Keratinocyte (primary cell): ENCODE measurements at regions not wholly inside any gene's neighbourhood (a gene's known extent, or its start where the extent isn't known, plus 50 kb on each side); places are given as distances from the start of the nearest gene placed in this dataset.
"Not testable (repeated sequence)": the region's sequence is repeated elsewhere in the genome, so short reads cannot be mapped to it uniquely, and the experiment has no call there.

Experiments
- DNase-seq: peaks from one replicate; pipeline ENCODE4 v3.0.0-alpha.2; 2011; ENCODE audit warnings: low read depth, missing footprints, low spot score
- FAIRE-seq: peaks from 2 replicates; lab custom pipeline; 2011; peaks lifted over from hg19 to GRCh38; lab: Jason Lieb, UNC
- H2AFZ ChIP-seq: 2 replicates; pipeline ENCODE4 v1.6.0; 2012; ENCODE audit warnings: low read length, control low read depth, inconsistent platforms; ENCODE audit not compliant: control insufficient read depth
- H3K27ac ChIP-seq: 2 replicates; pipeline ENCODE4 v1.5.1; 2011; ENCODE audit warnings: low read length; ENCODE audit not compliant: control insufficient read depth, insufficient read depth
- H3K27me3 ChIP-seq: 3 replicates; pipeline ENCODE4 v1.6.0; 2011; ENCODE audit warnings: low read length; ENCODE audit not compliant: control insufficient read depth, insufficient read depth; ENCODE audit errors: extremely low read depth
- H3K36me3 ChIP-seq, 2 experiments: 2 replicates in 1 of 2; 3 replicates in 1 of 2; pipeline ENCODE4 v1.5.1; 2011; ENCODE audit warnings: low read length in 2 of 2, mild to moderate bottlenecking in 1 of 2; ENCODE audit not compliant: control insufficient read depth in 2 of 2, insufficient read depth in 2 of 2; ENCODE audit errors: extremely low read depth in 1 of 2
- H3K4me1 ChIP-seq: 3 replicates; pipeline ENCODE4 v1.5.1; 2011; ENCODE audit warnings: low read length; ENCODE audit not compliant: control insufficient read depth, insufficient read depth; ENCODE audit errors: extremely low read depth
- H3K4me2 ChIP-seq: 3 replicates; pipeline ENCODE4 v1.6.0; 2011; ENCODE audit warnings: low read depth, low read length; ENCODE audit not compliant: control insufficient read depth, insufficient read depth; ENCODE audit errors: extremely low read depth
- H3K4me3 ChIP-seq, 3 experiments: fragments of 200-600 bp in 1 of 3; sonication (generic) in 1 of 3; 2 replicates in 2 of 3; 3 replicates in 1 of 3; pipeline ENCODE4 v1.5.1; 2011 to 2016; ENCODE audit warnings: low read length in 3 of 3, mild to moderate bottlenecking in 3 of 3, control low read depth in 2 of 3, inconsistent platforms in 1 of 3, low read depth in 1 of 3, mixed read lengths in 1 of 3, mixed run types in 1 of 3, moderate library complexity in 1 of 3; ENCODE audit not compliant: control insufficient read depth in 2 of 3, insufficient read depth in 2 of 3; ENCODE audit errors: extremely low read depth in 1 of 3
- H3K79me2 ChIP-seq: 2 replicates; pipeline ENCODE4 v1.6.0; 2012; ENCODE audit warnings: low read length; ENCODE audit not compliant: control insufficient read depth, insufficient read depth
- H3K9ac ChIP-seq: 3 replicates; pipeline ENCODE4 v1.6.0; 2011; ENCODE audit warnings: low read length; ENCODE audit not compliant: control insufficient read depth, insufficient read depth; ENCODE audit errors: extremely low read depth
- H3K9me1 ChIP-seq: 3 replicates; pipeline ENCODE4 v1.6.0; 2011; ENCODE audit warnings: low read length; ENCODE audit not compliant: control insufficient read depth, insufficient read depth; ENCODE audit errors: extremely low read depth
- H3K9me3 ChIP-seq: 2 replicates; pipeline ENCODE4 v1.5.1; 2012; ENCODE audit warnings: low read depth, low read length; ENCODE audit not compliant: control insufficient read depth
- H4K20me1 ChIP-seq: 3 replicates; pipeline ENCODE4 v1.6.0; 2011; ENCODE audit warnings: low read length; ENCODE audit not compliant: control insufficient read depth, insufficient read depth; ENCODE audit errors: extremely low read depth
- CTCF ChIP-seq, 3 experiments: IDR thresholded peaks in 1 of 3; conservative IDR thresholded peaks in 1 of 3; optimal IDR thresholded peaks in 1 of 3; 2 replicates in 2 of 3; 3 replicates in 1 of 3; pipeline versions ENCODE3 to v1.5.1; 2011; ENCODE audit warnings: low read length in 3 of 3, mild to moderate bottlenecking in 3 of 3, moderate library complexity in 2 of 3, control low read depth in 1 of 3, inconsistent platforms in 1 of 3; ENCODE audit not compliant: insufficient read depth in 2 of 3; ENCODE audit errors: extremely low read depth in 1 of 3
- EZH2 ChIP-seq: IDR thresholded peaks from one replicate; pipeline ENCODE4 v1.6.1; 2012; ENCODE audit warnings: inconsistent platforms, mild to moderate bottlenecking, low read length, moderate library complexity
- dilution Hi-C: fragments of 300-500 bp; cut with MboI; formaldehyde crosslinking; loops from one replicate; pipeline ENCODE4 v1.7.0; 2020; ENCODE audit warnings: low sequenced_read_pairs; ENCODE audit not compliant: extremely low pct_ligation_motif_present

- H3K9ac ChIP-seq, H3K9me3 ChIP-seq, H2AFZ ChIP-seq, H3K4me2 ChIP-seq, dilution Hi-C loops, H3K9me1 ChIP-seq, H3K79me2 ChIP-seq, FAIRE-seq, H3K4me3 ChIP-seq, H4K20me1 ChIP-seq, H3K27ac ChIP-seq, DNase-seq, H3K36me3 ChIP-seq, H3K4me1 ChIP-seq: not testable (repeated sequence)
- H3K27me3 ChIP-seq, result peaks cover 16% of the 10 kb centered on the region
Observed at GRCh38 chr15:75783566-75783965, 59.7 kb upstream of the UBE2Q2 start.

- H3K9ac ChIP-seq, result no peak overlapping the region
- DNase-seq, result no peak
- peaks cover 16% of the 10 kb centered on the region for H3K27me3 ChIP-seq
- H3K9me1 ChIP-seq, result no peaks in the 10 kb centered on the region
- TF ChIP-seq CTCF (optimal IDR thresholded peaks at IDR 0.05 in 1 of 3, IDR thresholded peaks at IDR 0.05 in 1 of 3, conservative IDR thresholded peaks at IDR 0.05 in 1 of 3; ENCODE audit: extremely low read depth in 1 of 3, insufficient read depth in 2 of 3, low read length in 3 of 3), result no peak
- no peak for TF ChIP-seq EZH2
- no peaks in the 10 kb centered on the region for H3K9me3 ChIP-seq
- H3K4me1 ChIP-seq, result no peaks in the 10 kb centered on the region
- dilution Hi-C loops, result no loop called here
- FAIRE-seq, result no peak
- no peak overlapping the region for H3K4me3 ChIP-seq
- H3K36me3 ChIP-seq, result no peaks in the 10 kb centered on the region
- H3K4me2 ChIP-seq, result no peak overlapping the region
- H3K27ac ChIP-seq, result no peak overlapping the region
- H3K79me2 ChIP-seq, result no peaks in the 10 kb centered on the region
- H2AFZ ChIP-seq, result no peak overlapping the region
- H4K20me1 ChIP-seq, result no peaks in the 10 kb centered on the region
Observed at GRCh38 chr15:75782926-75783325, 60.3 kb upstream of the UBE2Q2 start.

- DNase-seq, H3K79me2 ChIP-seq, H2AFZ ChIP-seq, H4K20me1 ChIP-seq, H3K4me2 ChIP-seq, H3K27ac ChIP-seq, H3K9ac ChIP-seq, dilution Hi-C loops, H3K4me3 ChIP-seq, FAIRE-seq, H3K9me1 ChIP-seq, H3K4me1 ChIP-seq, H3K27me3 ChIP-seq, H3K36me3 ChIP-seq, H3K9me3 ChIP-seq: not testable (repeated sequence)
Observed at GRCh38 chr15:75780995-75781394, 62.3 kb upstream of the UBE2Q2 start.
